MG63 (cell line): ENCODE measurements at regions not wholly inside any gene's neighbourhood (a gene's known extent, or its start where the extent isn't known, plus 50 kb on each side); places are given as distances from the start of the nearest gene placed in this dataset.

ENCODE experiments used
- DNase-seq: peaks from one replicate; pipeline ENCODE4 v3.0.0-alpha.2; 2020
- H3K27me3 ChIP-seq: fragments of 250-450 bp; sonication (Bioruptor Pico); 2 replicates; pipeline ENCODE4 v1.5.1; 2020; ENCODE audit warnings: mild to moderate bottlenecking, moderate library complexity
- H3K36me3 ChIP-seq: fragments of 250-450 bp; sonication (Bioruptor Pico); 2 replicates; pipeline ENCODE4 v1.5.1; 2020; ENCODE audit warnings: mild to moderate bottlenecking, moderate library complexity
- H3K4me3 ChIP-seq: fragments of 250-450 bp; sonication (Bioruptor Pico); 2 replicates; pipeline ENCODE4 v1.5.1; 2020; ENCODE audit warnings: mild to moderate bottlenecking, moderate library complexity
- H3K9me3 ChIP-seq: fragments of 250-450 bp; sonication (Bioruptor Pico); 2 replicates; pipeline ENCODE4 v1.5.1; 2020; ENCODE audit warnings: mild to moderate bottlenecking, moderate library complexity

GRCh38 chr3:65194047-65194714, 506.4 kb upstream of the ADAMTS9 start:
- Histone ChIP-seq H3K4me3 (no peak overlapping the region), H3K9me3 (no peaks in the 10 kb centered on the region), H3K36me3 (no peaks in the 10 kb centered on the region), H3K27me3 (no peaks in the 10 kb centered on the region)
- no peak for DNase-seq

- no peaks in the 10 kb centered on the region for H3K27me3 ChIP-seq
- no peaks in the 10 kb centered on the region for H3K36me3 ChIP-seq
- H3K4me3 ChIP-seq = no peak overlapping the region
- no peak for DNase-seq
- H3K9me3 ChIP-seq = no peaks in the 10 kb centered on the region
Observed at GRCh38 chr3:65193531-65193930, 505.7 kb upstream of the ADAMTS9 start.

GRCh38 chr3:65190111-65190510, 502.3 kb upstream of the ADAMTS9 start:
- DNase-seq = no peak
- H3K9me3 ChIP-seq = no peaks in the 10 kb centered on the region
- H3K27me3 ChIP-seq = no peaks in the 10 kb centered on the region
- H3K4me3 ChIP-seq = no peak overlapping the region
- H3K36me3 ChIP-seq = no peaks in the 10 kb centered on the region

GRCh38 chr3:65186268-65186667, 498.5 kb upstream of the ADAMTS9 start:
- no peaks in the 10 kb centered on the region for H3K27me3 ChIP-seq
- no peaks in the 10 kb centered on the region for H3K9me3 ChIP-seq
- H3K36me3 ChIP-seq = no peaks in the 10 kb centered on the region
- no peak overlapping the region for H3K4me3 ChIP-seq
- no peak for DNase-seq

- Histone ChIP-seq H3K27me3 (no peaks in the 10 kb centered on the region), H3K36me3 (no peaks in the 10 kb centered on the region), H3K9me3 (no peaks in the 10 kb centered on the region), H3K4me3 (no peak overlapping the region)
- DNase-seq = no peak
Observed at GRCh38 chr3:65182682-65183081, 494.9 kb upstream of the ADAMTS9 start.

GRCh38 chr3:65182085-65182484, 494.3 kb upstream of the ADAMTS9 start:
- no peaks in the 10 kb centered on the region for H3K27me3 ChIP-seq

GRCh38 chr3:65181391-65181871, 493.6 kb upstream of the ADAMTS9 start:
- no peak for DNase-seq
- Histone ChIP-seq H3K27me3 (no peaks in the 10 kb centered on the region), H3K9me3 (no peaks in the 10 kb centered on the region), H3K4me3 (no peak overlapping the region), H3K36me3 (no peaks in the 10 kb centered on the region)

More at GRCh38 chr3:65182085-65182484, 494.3 kb upstream of the ADAMTS9 start:
- Histone ChIP-seq H3K9me3 (no peaks in the 10 kb centered on the region), H3K4me3 (no peak overlapping the region), H3K36me3 (no peaks in the 10 kb centered on the region)
- no peak for DNase-seq

GRCh38 chr3:65178703-65179102, 490.9 kb upstream of the ADAMTS9 start:
- Histone ChIP-seq H3K9me3 (no peaks in the 10 kb centered on the region), H3K36me3 (no peaks in the 10 kb centered on the region), H3K4me3 (no peak overlapping the region), H3K27me3 (no peaks in the 10 kb centered on the region)
- no peak for DNase-seq

- no peak for DNase-seq
- H3K4me3 ChIP-seq = no peak overlapping the region
- no peaks in the 10 kb centered on the region for H3K36me3 ChIP-seq
- H3K27me3 ChIP-seq = no peaks in the 10 kb centered on the region
- no peaks in the 10 kb centered on the region for H3K9me3 ChIP-seq
Observed at GRCh38 chr3:65177960-65178376, 490.2 kb upstream of the ADAMTS9 start.

GRCh38 chr3:65174713-65175112, 486.9 kb upstream of the ADAMTS9 start:
- H3K9me3 ChIP-seq = no peaks in the 10 kb centered on the region
- H3K27me3 ChIP-seq = no peaks in the 10 kb centered on the region
- H3K4me3 ChIP-seq = no peak overlapping the region
- DNase-seq = no peak
- no peaks in the 10 kb centered on the region for H3K36me3 ChIP-seq

- Histone ChIP-seq H3K4me3 (no peak overlapping the region), H3K27me3 (no peaks in the 10 kb centered on the region), H3K9me3 (no peaks in the 10 kb centered on the region), H3K36me3 (no peaks in the 10 kb centered on the region)
- no peak for DNase-seq
Observed at GRCh38 chr3:65173841-65174240, 486.0 kb upstream of the ADAMTS9 start.

GRCh38 chr3:65172209-65172608, 484.4 kb upstream of the ADAMTS9 start:
- Histone ChIP-seq H3K36me3 (no peaks in the 10 kb centered on the region), H3K4me3 (no peak overlapping the region), H3K9me3 (no peaks in the 10 kb centered on the region), H3K27me3 (no peaks in the 10 kb centered on the region)
- DNase-seq = no peak

GRCh38 chr3:65170390-65171042, 482.7 kb upstream of the ADAMTS9 start:
- Histone ChIP-seq H3K36me3 (no peaks in the 10 kb centered on the region), H3K27me3 (no peaks in the 10 kb centered on the region), H3K4me3 (no peak overlapping the region), H3K9me3 (no peaks in the 10 kb centered on the region)
- peak; percentile 36 for DNase-seq

GRCh38 chr3:65169961-65170360, 482.2 kb upstream of the ADAMTS9 start:
- Histone ChIP-seq H3K36me3 (no peaks in the 10 kb centered on the region), H3K9me3 (no peaks in the 10 kb centered on the region), H3K4me3 (no peak overlapping the region), H3K27me3 (no peaks in the 10 kb centered on the region)
- DNase-seq = no peak

GRCh38 chr3:65168547-65168946, 480.7 kb upstream of the ADAMTS9 start:
- no peaks in the 10 kb centered on the region for H3K27me3 ChIP-seq
- no peaks in the 10 kb centered on the region for H3K36me3 ChIP-seq
- H3K4me3 ChIP-seq = no peak overlapping the region
- DNase-seq = no peak
- H3K9me3 ChIP-seq = no peaks in the 10 kb centered on the region

- no peak overlapping the region for H3K4me3 ChIP-seq
- H3K36me3 ChIP-seq = no peaks in the 10 kb centered on the region
- no peak for DNase-seq
- H3K9me3 ChIP-seq = no peaks in the 10 kb centered on the region
- H3K27me3 ChIP-seq = no peaks in the 10 kb centered on the region
Observed at GRCh38 chr3:65166531-65166930, 478.7 kb upstream of the ADAMTS9 start.

- H3K36me3 ChIP-seq = no peaks in the 10 kb centered on the region
- H3K27me3 ChIP-seq = no peaks in the 10 kb centered on the region
- H3K9me3 ChIP-seq = no peaks in the 10 kb centered on the region
- H3K4me3 ChIP-seq = no peak overlapping the region
- no peak for DNase-seq
Observed at GRCh38 chr3:65158023-65158422, 470.2 kb upstream of the ADAMTS9 start.

GRCh38 chr3:65153850-65154512, 466.2 kb upstream of the ADAMTS9 start:
- Histone ChIP-seq H3K9me3 (no peaks in the 10 kb centered on the region), H3K27me3 (no peaks in the 10 kb centered on the region), H3K4me3 (no peak overlapping the region), H3K36me3 (no peaks in the 10 kb centered on the region)
- no peak for DNase-seq
